HG03066 (cell line): ENCODE measurements at regions not wholly inside any gene's neighbourhood (a gene's known extent, or its start where the extent isn't known, plus 50 kb on each side); places are given as distances from the start of the nearest gene placed in this dataset.
"Not testable (repeated sequence)": the region's sequence is repeated elsewhere in the genome, so short reads cannot be mapped to it uniquely, and the experiment has no call there.

Experiments
- ATAC-seq: cut with Tn5 transposase; IDR thresholded peaks from one replicate; pipeline ENCODE4 v1.9.1; 2021; ENCODE audit warnings: low read depth; ENCODE audit not compliant: unreplicated experiment

- no peak for ATAC-seq
Observed at GRCh38 chr7:115368998-115369397, 447.1 kb downstream of the MDFIC start.

GRCh38 chr7:115363916-115364315 lies 442.0 kb downstream of the MDFIC start:
- ATAC-seq, result no peak

GRCh38 chr7:115359955-115360354 lies 438.1 kb downstream of the MDFIC start:
- ATAC-seq, result no peak

- ATAC-seq, result no peak
Observed at GRCh38 chr7:115359119-115359518, 437.2 kb downstream of the MDFIC start.

GRCh38 chr7:115357703-115357999 lies 435.8 kb downstream of the MDFIC start:
- no peak for ATAC-seq

- no peak for ATAC-seq
Observed at GRCh38 chr7:115356999-115357702, 435.3 kb downstream of the MDFIC start.

- peak; percentile 54 for ATAC-seq
Observed at GRCh38 chr7:115356139-115356746, 434.3 kb downstream of the MDFIC start.

GRCh38 chr7:115354925-115355324 lies 433.0 kb downstream of the MDFIC start:
- no peak for ATAC-seq

GRCh38 chr7:115352375-115352774 lies 430.5 kb downstream of the MDFIC start:
- no peak for ATAC-seq

- ATAC-seq, result no peak
Observed at GRCh38 chr7:115350764-115351163, 428.9 kb downstream of the MDFIC start.

GRCh38 chr7:115349635-115350034 lies 427.7 kb downstream of the MDFIC start:
- ATAC-seq, result no peak

GRCh38 chr7:115346685-115347084 lies 424.8 kb downstream of the MDFIC start:
- no peak for ATAC-seq

GRCh38 chr7:115340828-115341227 lies 418.9 kb downstream of the MDFIC start:
- no peak for ATAC-seq

GRCh38 chr7:115338016-115338415 lies 416.1 kb downstream of the MDFIC start:
- no peak for ATAC-seq

- ATAC-seq, result no peak
Observed at GRCh38 chr7:115332691-115333090, 410.8 kb downstream of the MDFIC start.

- no peak for ATAC-seq
Observed at GRCh38 chr7:115329006-115329405, 407.1 kb downstream of the MDFIC start.

- ATAC-seq, result no peak
Observed at GRCh38 chr7:115328018-115328417, 406.1 kb downstream of the MDFIC start.

- no peak for ATAC-seq
Observed at GRCh38 chr7:115327326-115327725, 405.4 kb downstream of the MDFIC start.

GRCh38 chr7:115319541-115319940 lies 397.6 kb downstream of the MDFIC start:
- no peak for ATAC-seq

GRCh38 chr7:115310316-115310715 lies 388.4 kb downstream of the MDFIC start:
- not testable (repeated sequence) for ATAC-seq

GRCh38 chr7:115306586-115306985 lies 384.7 kb downstream of the MDFIC start:
- ATAC-seq, result no peak

GRCh38 chr7:115300231-115300870 lies 378.5 kb downstream of the MDFIC start:
- ATAC-seq, result no peak
